GM12878 (cell line): ENCODE measurements at regions not wholly inside any gene's neighbourhood (a gene's known extent, or its start where the extent isn't known, plus 50 kb on each side); places are given as distances from the start of the nearest gene placed in this dataset.

Source experiments
- ATAC-seq: fragments of 200-7000 bp; cut with Tn5 transposase; 3 replicates; pipeline ENCODE4 v1.9.1; 2020; ENCODE audit warnings: mild to moderate bottlenecking, moderate library complexity
- BruUV-seq: library from RNA; stranded (reverse); fragments of 400-500 nt; replicated peaks from 2 replicates; lab custom pipeline; 2021; lab: Mats Ljungman, UMichigan
- CTCF ChIA-PET: fragments of 300-600 bp; sonication (Branson Sonifier 250); formaldehyde crosslinking; extraction: SDS; loops from one replicate; lab custom pipeline; 2021; ENCODE audit warnings: inconsistent platforms; lab: Yijun Ruan, JAX
- POLR2A ChIA-PET: fragments of 350-600 bp; formaldehyde crosslinking; extraction: SDS; loops from one replicate; lab custom pipeline; 2021; ENCODE audit warnings: inconsistent platforms; lab: Charles Lee
- RAD21 ChIA-PET: fragments of 300-600 bp; sonication (Branson Sonifier 250); formaldehyde crosslinking; loops from one replicate; lab custom pipeline; 2023; ENCODE audit warnings: antibody characterized with exemption; ENCODE audit not compliant: unreplicated experiment; lab: Charles Lee
- SMC1A ChIA-PET: fragments of 300-600 bp; sonication (Branson Sonifier 250); formaldehyde crosslinking; loops from one replicate; lab custom pipeline; 2023; ENCODE audit not compliant: unreplicated experiment, uncharacterized antibody; lab: Charles Lee
- DNase-seq: peaks from one replicate; pipeline ENCODE4 v3.0.0-alpha.2; 2011; ENCODE audit warnings: low read depth, low spot score
- FAIRE-seq: peaks from 3 replicates; lab custom pipeline; 2011; peaks lifted over from hg19 to GRCh38; lab: Jason Lieb, UNC
- H2AFZ ChIP-seq: 2 replicates; pipeline ENCODE4 v1.6.0; 2011; ENCODE audit warnings: low read depth, low read length, control low read depth; ENCODE audit not compliant: control insufficient read depth
- H3K27ac ChIP-seq: 2 replicates; pipeline ENCODE4 v1.5.1; 2011; ENCODE audit warnings: control low read depth; ENCODE audit not compliant: control insufficient read depth, insufficient read depth
- H3K27me3 ChIP-seq, 2 experiments: replicated peaks in 1 of 2; 2 replicates each; pipeline versions ENCODE4 v1.6.0 to v1.6.1; 2011; ENCODE audit warnings: low read length in 1 of 2; ENCODE audit not compliant: control insufficient read depth in 2 of 2, insufficient read depth in 2 of 2
- H3K36me3 ChIP-seq, 2 experiments: 2 replicates each; pipeline ENCODE4 v1.5.1; 2011; ENCODE audit warnings: low read length in 1 of 2; ENCODE audit not compliant: control insufficient read depth in 2 of 2, insufficient read depth in 2 of 2
- H3K4me1 ChIP-seq: 2 replicates; pipeline ENCODE4 v1.6.1; 2011; ENCODE audit warnings: mild to moderate bottlenecking, low read length, moderate library complexity, mixed read lengths; ENCODE audit not compliant: control insufficient read depth, insufficient read depth
- H3K4me2 ChIP-seq: 2 replicates; pipeline ENCODE4 v1.6.0; 2011; ENCODE audit warnings: control low read depth; ENCODE audit not compliant: control insufficient read depth, insufficient read depth
- H3K4me3 ChIP-seq: fragments of 200-600 bp; sonication (generic); 2 replicates; pipeline ENCODE4 v1.5.1; 2016
- H3K79me2 ChIP-seq: 2 replicates; pipeline ENCODE4 v1.6.0; 2011; ENCODE audit warnings: low read length; ENCODE audit not compliant: control insufficient read depth, insufficient read depth
- H3K9ac ChIP-seq: 2 replicates; pipeline ENCODE4 v1.8.0; 2011; ENCODE audit warnings: low read length, control low read depth, mixed read lengths; ENCODE audit not compliant: control insufficient read depth, insufficient read depth
- H3K9me3 ChIP-seq: replicated peaks from 3 replicates; pipeline ENCODE4 v1.5.1; 2011; ENCODE audit warnings: mild to moderate bottlenecking, low read length; ENCODE audit not compliant: control insufficient read depth, insufficient read depth
- H4K20me1 ChIP-seq: 2 replicates; pipeline ENCODE4 v1.6.0; 2011; ENCODE audit not compliant: control insufficient read depth, insufficient read depth
- CUX1 ChIP-seq: IDR thresholded peaks from 2 replicates; pipeline ENCODE4 v1.6.1; 2012; ENCODE audit warnings: improper control_type of control experiment, low read depth, low read length; ENCODE audit not compliant: insufficient replicate concordance
- MEF2B ChIP-seq: fragments of 450-650 bp; IDR thresholded peaks from 2 replicates; pipeline ENCODE4 v1.6.1; 2018; ENCODE audit warnings: mild to moderate bottlenecking, moderate library complexity; ENCODE audit not compliant: partially characterized antibody, poor library complexity, severe bottlenecking
- MTA2 ChIP-seq: fragments of 450-650 bp; IDR thresholded peaks from 2 replicates; pipeline ENCODE4 v1.6.1; 2016; ENCODE audit warnings: low read depth, mild to moderate bottlenecking, moderate library complexity
- MTA3 ChIP-seq: IDR thresholded peaks from 2 replicates; pipeline ENCODE4 v1.6.1; 2012; ENCODE audit warnings: low read length, inconsistent platforms, borderline replicate concordance
- NR2C1 ChIP-seq: fragments of 450-650 bp; IDR thresholded peaks from 2 replicates; pipeline ENCODE4 v1.6.1; 2017; ENCODE audit warnings: antibody characterized with exemption, mild to moderate bottlenecking, moderate library complexity
- NRF1 ChIP-seq: conservative IDR thresholded peaks from 2 replicates; pipeline ENCODE4 v1.6.1; 2011; ENCODE audit warnings: mild to moderate bottlenecking, low read depth, low read length, improper control_type of control experiment
- PML ChIP-seq: IDR thresholded peaks from 2 replicates; pipeline ENCODE4 v1.6.1; 2012; ENCODE audit warnings: low read length, inconsistent platforms
- SRF ChIP-seq, 2 experiments: IDR thresholded peaks; 2 replicates each; pipeline ENCODE4 v1.6.1; 2011; ENCODE audit warnings: low read depth in 2 of 2, low read length in 2 of 2, mild to moderate bottlenecking in 1 of 2, moderate library complexity in 1 of 2
- YBX1 ChIP-seq: fragments of 450-650 bp; IDR thresholded peaks from 2 replicates; pipeline ENCODE4 v1.6.1; 2016; ENCODE audit warnings: antibody characterized with exemption
- ZBED1 ChIP-seq: IDR thresholded peaks from 2 replicates; pipeline ENCODE4 v1.6.1; 2016; ENCODE audit warnings: borderline replicate concordance
- ZBTB4 ChIP-seq: fragments of 450-650 bp; formaldehyde crosslinking; IDR thresholded peaks from 2 replicates; pipeline ENCODE4 v1.4.0; 2022; ENCODE audit warnings: mild to moderate bottlenecking, moderate library complexity
- ZNF217 ChIP-seq: fragments of 450-650 bp; IDR thresholded peaks from 2 replicates; pipeline ENCODE4 v1.6.1; 2017; ENCODE audit warnings: antibody characterized with exemption, mild to moderate bottlenecking
- WGBS: methylation state at CpG from one replicate; pipeline ENCODE4 v1.1.6; 2016; ENCODE audit warnings: low lambda C conversion rate; ENCODE audit not compliant: insufficient replicate concordance, insufficient coverage; ENCODE audit errors: missing lambda C conversion rate; 5-methylcytosine and 5-hydroxymethylcytosine counted together
- in situ Hi-C: fragments of 300-500 bp; cut with MboI; formaldehyde crosslinking; loops from 9 replicates; pipeline ENCODE4 v1.14.3; 2018; ENCODE audit warnings: mixed read lengths
- intact Hi-C: fragments of 100-400 bp; cut with micrococcal nuclease; formaldehyde crosslinking; loops from one replicate; pipeline ENCODE4 v1.14.2; 2022; ENCODE audit not compliant: unreplicated experiment

GRCh38 chr13:108127406-108127805, 87.9 kb downstream of the LIG4 start:
- Histone ChIP-seq H2AFZ (no peak overlapping the region), H3K4me3 (no peak overlapping the region), H3K27ac (no peak overlapping the region), H3K9me3 (no peaks in the 10 kb centered on the region), H3K4me2 (no peak overlapping the region), H3K36me3 (no peaks in the 10 kb centered on the region), H3K9ac (no peak overlapping the region), H4K20me1 (no peaks in the 10 kb centered on the region), H3K79me2 (no peaks in the 10 kb centered on the region), H3K4me1 (no peaks in the 10 kb centered on the region), H3K27me3 (no peaks in the 10 kb centered on the region; a peak in 1 of 4 replicates)
- BruUV-seq: no TSS peak
- ATAC-seq: no peak
- ChIA-PET POLR2A (no interaction called here), SMC1A (no interaction called here), CTCF (no interaction called here), RAD21 (no interaction called here)
- TF ChIP-seq MTA2: no peak
- no peak for TF ChIP-seq NR2C1
- no peak for TF ChIP-seq PML
- intact Hi-C loops (no loop called here), in situ Hi-C loops (no loop called here)
- no peak for FAIRE-seq
- no peak for DNase-seq

GRCh38 chr13:108126056-108126455, 89.3 kb downstream of the LIG4 start:
- WGBS: 14% methylated on average over 2 of the region's 2 CpGs
- ChIA-PET SMC1A (no interaction called here), CTCF (no interaction called here)
- no peak for TF ChIP-seq NRF1
- no peak for TF ChIP-seq ZBTB4 (CRISPR knock-in tag)
- TF ChIP-seq MEF2B: no peak
- TF ChIP-seq ZBED1: no peak
- no peak for TF ChIP-seq CUX1
- no peak for TF ChIP-seq YBX1
- TF ChIP-seq MTA3: no peak
- no peak for TF ChIP-seq SRF (IDR thresholded peaks at IDR 0.05; ENCODE audit: low read depth in 2 of 2, low read length in 2 of 2)
- no peak for TF ChIP-seq ZNF217

More at GRCh38 chr13:108126056-108126455, 89.3 kb downstream of the LIG4 start:
- no peaks in the 10 kb centered on the region; a peak in 1 of 4 replicates for H3K27me3 ChIP-seq
- FAIRE-seq (no peak), ATAC-seq (no peak), DNase-seq (no peak)
- ChIA-PET POLR2A (no interaction called here), RAD21 (no interaction called here)
- no peaks in the 10 kb centered on the region for H3K36me3 ChIP-seq
- H3K9ac ChIP-seq: no peak overlapping the region
- H3K27ac ChIP-seq: no peak overlapping the region
- H3K4me1 ChIP-seq: no peaks in the 10 kb centered on the region
- H3K79me2 ChIP-seq: no peaks in the 10 kb centered on the region
- intact Hi-C loops: no loop called here
- BruUV-seq: no TSS peak
- no peak overlapping the region for H3K4me3 ChIP-seq
- no peak overlapping the region for H3K4me2 ChIP-seq
- no peaks in the 10 kb centered on the region for H4K20me1 ChIP-seq
- H2AFZ ChIP-seq: no peak overlapping the region
- in situ Hi-C loops: no loop called here
- H3K9me3 ChIP-seq: no peaks in the 10 kb centered on the region
